ENCODE measurements at regions not wholly inside any gene's neighbourhood (a gene's known extent, or its start where the extent isn't known, plus 50 kb on each side); places are given as distances from the start of the nearest gene placed in this dataset.

DNA sequence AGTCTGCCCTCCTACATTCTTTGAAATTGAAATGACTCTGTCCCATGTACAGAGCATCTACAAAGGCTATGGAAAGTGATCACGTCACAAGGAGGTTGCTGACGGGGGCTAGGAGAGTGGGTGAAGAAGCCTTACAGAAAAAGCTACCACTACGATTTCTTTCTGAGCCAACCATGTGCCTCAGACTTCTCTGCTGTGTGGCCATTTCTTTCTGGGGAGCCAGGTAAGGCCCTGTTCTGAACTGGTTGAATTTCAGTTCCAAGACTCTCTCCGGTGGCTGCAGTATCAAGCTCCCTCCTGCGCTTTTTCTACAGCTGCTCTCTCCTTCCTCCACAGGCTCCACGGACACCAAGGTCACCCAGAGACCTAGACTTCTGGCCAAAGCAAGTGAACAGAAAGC is 112.5 kb upstream of the PRSS1 start:
- TF ChIP-seq, protein P1, sequence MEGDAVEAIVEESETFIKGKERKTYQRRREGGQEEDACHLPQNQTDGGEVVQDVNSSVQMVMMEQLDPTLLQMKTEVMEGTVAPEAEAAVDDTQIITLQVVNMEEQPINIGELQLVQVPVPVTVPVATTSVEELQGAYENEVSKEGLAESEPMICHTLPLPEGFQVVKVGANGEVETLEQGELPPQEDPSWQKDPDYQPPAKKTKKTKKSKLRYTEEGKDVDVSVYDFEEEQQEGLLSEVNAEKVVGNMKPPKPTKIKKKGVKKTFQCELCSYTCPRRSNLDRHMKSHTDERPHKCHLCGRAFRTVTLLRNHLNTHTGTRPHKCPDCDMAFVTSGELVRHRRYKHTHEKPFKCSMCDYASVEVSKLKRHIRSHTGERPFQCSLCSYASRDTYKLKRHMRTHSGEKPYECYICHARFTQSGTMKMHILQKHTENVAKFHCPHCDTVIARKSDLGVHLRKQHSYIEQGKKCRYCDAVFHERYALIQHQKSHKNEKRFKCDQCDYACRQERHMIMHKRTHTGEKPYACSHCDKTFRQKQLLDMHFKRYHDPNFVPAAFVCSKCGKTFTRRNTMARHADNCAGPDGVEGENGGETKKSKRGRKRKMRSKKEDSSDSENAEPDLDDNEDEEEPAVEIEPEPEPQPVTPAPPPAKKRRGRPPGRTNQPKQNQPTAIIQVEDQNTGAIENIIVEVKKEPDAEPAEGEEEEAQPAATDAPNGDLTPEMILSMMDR (IDR thresholded peaks at IDR 0.05), result no peak
- TF ChIP-seq POLR2AphosphoS5 (IDR thresholded peaks at IDR 0.05), result no peak

Measured in breast epithelium (tissue), 3 donors.